ENCODE measurements at regions not wholly inside any gene's neighbourhood (a gene's known extent, or its start where the extent isn't known, plus 50 kb on each side); places are given as distances from the start of the nearest gene placed in this dataset.
A peak's percentile ranks its signal among the peaks of the same experiment; 100 is the strongest.

DNA sequence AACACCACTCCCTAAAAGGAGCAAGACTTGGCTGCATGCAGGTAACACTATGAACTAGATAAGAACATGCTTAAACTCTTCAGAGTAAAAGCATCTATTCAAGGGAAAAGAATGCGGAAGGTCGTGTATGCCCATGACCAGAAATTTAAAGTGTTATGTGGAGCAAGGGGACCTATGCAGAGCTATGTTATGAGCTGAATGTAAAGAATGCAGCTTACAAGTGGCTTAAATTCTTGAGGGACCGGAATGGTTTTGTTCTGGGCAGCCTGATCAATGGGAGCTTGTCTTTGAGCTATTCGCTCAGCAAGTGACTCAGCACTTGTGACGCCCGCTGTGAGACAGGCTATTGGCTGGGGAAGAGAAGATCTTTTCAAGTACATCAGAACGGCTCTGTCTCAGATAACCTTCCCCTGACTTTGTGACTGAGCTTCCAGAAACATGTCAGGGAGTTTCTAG is 367.5 kb upstream of the THBS1 start (continued):
- TF ChIP-seq, protein P1, sequence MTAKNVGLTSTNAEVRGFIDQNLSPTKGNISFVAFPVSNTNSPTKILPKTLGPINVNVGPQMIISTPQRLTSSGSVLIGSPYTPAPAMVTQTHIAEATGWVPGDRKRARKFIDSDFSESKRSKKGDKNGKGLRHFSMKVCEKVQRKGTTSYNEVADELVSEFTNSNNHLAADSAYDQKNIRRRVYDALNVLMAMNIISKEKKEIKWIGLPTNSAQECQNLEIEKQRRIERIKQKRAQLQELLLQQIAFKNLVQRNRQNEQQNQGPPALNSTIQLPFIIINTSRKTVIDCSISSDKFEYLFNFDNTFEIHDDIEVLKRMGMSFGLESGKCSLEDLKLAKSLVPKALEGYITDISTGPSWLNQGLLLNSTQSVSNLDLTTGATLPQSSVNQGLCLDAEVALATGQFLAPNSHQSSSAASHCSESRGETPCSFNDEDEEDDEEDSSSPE (CRISPR knock-in tag; IDR thresholded peaks at IDR 0.05): no peak
- TF ChIP-seq GABPA (IDR thresholded peaks at IDR 0.05; ENCODE audit: low read depth, low read length) (no peak), GABPA (CRISPR knock-in tag; IDR thresholded peaks at IDR 0.05; ENCODE audit: low read depth) (no peak), ARID2 (CRISPR knock-in tag; IDR thresholded peaks at IDR 0.05; ENCODE audit: borderline replicate concordance) (no peak), SP140L (CRISPR knock-in tag; IDR thresholded peaks at IDR 0.05; ENCODE audit: borderline replicate concordance) (no peak), ZSCAN29 (CRISPR knock-in tag; conservative IDR thresholded peaks at IDR 0.05) (no peak), ZNF598 (CRISPR knock-in tag; IDR thresholded peaks at IDR 0.05; ENCODE audit: borderline replicate concordance) (no peak), MATR3 (CRISPR knock-in tag; IDR thresholded peaks at IDR 0.05) (no peak), ETV5 (CRISPR knock-in tag; IDR thresholded peaks at IDR 0.05; ENCODE audit: borderline replicate concordance) (no peak; the same call in 1 of the 2 replicates), MEIS2 (CRISPR knock-in tag; IDR thresholded peaks at IDR 0.05) (no peak), RFXAP (CRISPR knock-in tag; IDR thresholded peaks at IDR 0.05; ENCODE audit: borderline replicate concordance) (no peak), RXRB (CRISPR knock-in tag; IDR thresholded peaks at IDR 0.05; ENCODE audit: borderline replicate concordance) (0 out of 2 replicates have a peak, but pooled peaks have one; percentile 24), POGZ (CRISPR knock-in tag; IDR thresholded peaks at IDR 0.05) (peak; percentile 48; the same call in 1 of the 2 replicates), NCOA2 (CRISPR knock-in tag; IDR thresholded peaks at IDR 0.05) (peak; percentile 60; the same call in 1 of the 2 replicates), SMC3 (IDR thresholded peaks at IDR 0.05; ENCODE audit: low read length) (no peak), ZNF841 (CRISPR knock-in tag; IDR thresholded peaks at IDR 0.05; ENCODE audit: borderline replicate concordance) (no peak), SALL1 (CRISPR knock-in tag; IDR thresholded peaks at IDR 0.05) (peak; percentile 49), TAF1 (CRISPR knock-in tag; IDR thresholded peaks at IDR 0.05) (no peak), ZNF354B (CRISPR knock-in tag; IDR thresholded peaks at IDR 0.05) (no peak), ZBTB38 (CRISPR knock-in tag; IDR thresholded peaks at IDR 0.05) (0 out of 2 replicates have a peak, but pooled peaks have one; percentile 36), RAD21 (CRISPR knock-in tag; IDR thresholded peaks at IDR 0.05) (no peak), ZNF530 (CRISPR knock-in tag; IDR thresholded peaks at IDR 0.05; ENCODE audit: low read depth) (no peak), KDM4B (CRISPR knock-in tag; IDR thresholded peaks at IDR 0.05) (no peak)
- TF ChIP-seq, protein P2, sequence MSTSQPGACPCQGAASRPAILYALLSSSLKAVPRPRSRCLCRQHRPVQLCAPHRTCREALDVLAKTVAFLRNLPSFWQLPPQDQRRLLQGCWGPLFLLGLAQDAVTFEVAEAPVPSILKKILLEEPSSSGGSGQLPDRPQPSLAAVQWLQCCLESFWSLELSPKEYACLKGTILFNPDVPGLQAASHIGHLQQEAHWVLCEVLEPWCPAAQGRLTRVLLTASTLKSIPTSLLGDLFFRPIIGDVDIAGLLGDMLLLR (CRISPR knock-in tag; IDR thresholded peaks at IDR 0.05): no peak
- TF ChIP-seq, protein P3, sequence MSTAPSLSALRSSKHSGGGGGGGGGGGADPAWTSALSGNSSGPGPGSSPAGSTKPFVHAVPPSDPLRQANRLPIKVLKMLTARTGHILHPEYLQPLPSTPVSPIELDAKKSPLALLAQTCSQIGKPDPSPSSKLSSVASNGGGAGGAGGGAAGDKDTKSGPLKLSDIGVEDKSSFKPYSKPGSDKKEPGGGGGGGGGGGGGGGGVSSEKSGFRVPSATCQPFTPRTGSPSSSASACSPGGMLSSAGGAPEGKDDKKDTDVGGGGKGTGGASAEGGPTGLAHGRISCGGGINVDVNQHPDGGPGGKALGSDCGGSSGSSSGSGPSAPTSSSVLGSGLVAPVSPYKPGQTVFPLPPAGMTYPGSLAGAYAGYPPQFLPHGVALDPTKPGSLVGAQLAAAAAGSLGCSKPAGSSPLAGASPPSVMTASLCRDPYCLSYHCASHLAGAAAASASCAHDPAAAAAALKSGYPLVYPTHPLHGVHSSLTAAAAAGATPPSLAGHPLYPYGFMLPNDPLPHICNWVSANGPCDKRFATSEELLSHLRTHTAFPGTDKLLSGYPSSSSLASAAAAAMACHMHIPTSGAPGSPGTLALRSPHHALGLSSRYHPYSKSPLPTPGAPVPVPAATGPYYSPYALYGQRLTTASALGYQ (CRISPR knock-in tag; IDR thresholded peaks at IDR 0.05): peak; percentile 33; the same call in 1 of the 2 replicates
- TF ChIP-seq, protein P4, sequence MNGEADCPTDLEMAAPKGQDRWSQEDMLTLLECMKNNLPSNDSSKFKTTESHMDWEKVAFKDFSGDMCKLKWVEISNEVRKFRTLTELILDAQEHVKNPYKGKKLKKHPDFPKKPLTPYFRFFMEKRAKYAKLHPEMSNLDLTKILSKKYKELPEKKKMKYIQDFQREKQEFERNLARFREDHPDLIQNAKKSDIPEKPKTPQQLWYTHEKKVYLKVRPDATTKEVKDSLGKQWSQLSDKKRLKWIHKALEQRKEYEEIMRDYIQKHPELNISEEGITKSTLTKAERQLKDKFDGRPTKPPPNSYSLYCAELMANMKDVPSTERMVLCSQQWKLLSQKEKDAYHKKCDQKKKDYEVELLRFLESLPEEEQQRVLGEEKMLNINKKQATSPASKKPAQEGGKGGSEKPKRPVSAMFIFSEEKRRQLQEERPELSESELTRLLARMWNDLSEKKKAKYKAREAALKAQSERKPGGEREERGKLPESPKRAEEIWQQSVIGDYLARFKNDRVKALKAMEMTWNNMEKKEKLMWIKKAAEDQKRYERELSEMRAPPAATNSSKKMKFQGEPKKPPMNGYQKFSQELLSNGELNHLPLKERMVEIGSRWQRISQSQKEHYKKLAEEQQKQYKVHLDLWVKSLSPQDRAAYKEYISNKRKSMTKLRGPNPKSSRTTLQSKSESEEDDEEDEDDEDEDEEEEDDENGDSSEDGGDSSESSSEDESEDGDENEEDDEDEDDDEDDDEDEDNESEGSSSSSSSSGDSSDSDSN (CRISPR knock-in tag; IDR thresholded peaks at IDR 0.05): no peak
- TF ChIP-seq, protein P5, sequence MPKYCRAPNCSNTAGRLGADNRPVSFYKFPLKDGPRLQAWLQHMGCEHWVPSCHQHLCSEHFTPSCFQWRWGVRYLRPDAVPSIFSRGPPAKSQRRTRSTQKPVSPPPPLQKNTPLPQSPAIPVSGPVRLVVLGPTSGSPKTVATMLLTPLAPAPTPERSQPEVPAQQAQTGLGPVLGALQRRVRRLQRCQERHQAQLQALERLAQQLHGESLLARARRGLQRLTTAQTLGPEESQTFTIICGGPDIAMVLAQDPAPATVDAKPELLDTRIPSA (CRISPR knock-in tag; IDR thresholded peaks at IDR 0.05; ENCODE audit: borderline replicate concordance): no peak
